NCI-H2107 treated with DMSO at 0.1 percent for 48 hours (cell line): ENCODE measurements at regions not wholly inside any gene's neighbourhood (a gene's known extent, or its start where the extent isn't known, plus 50 kb on each side); places are given as distances from the start of the nearest gene placed in this dataset.

Experiments used
- DNase-seq: peaks from one replicate; lab custom pipeline; 2025; ENCODE audit not compliant: unreplicated experiment; lab: John Stamatoyannopoulos, UW

- DNase-seq: no peak
Measured at GRCh38 chr3:106255870-106256248, 387.0 kb upstream of the CBLB start.

- no peak for DNase-seq
Measured at GRCh38 chr3:106256249-106256957, 387.6 kb upstream of the CBLB start.

GRCh38 chr3:106257172-106257571 lies 388.4 kb upstream of the CBLB start:
- DNase-seq: no peak

GRCh38 chr3:106261396-106261795 lies 392.6 kb upstream of the CBLB start:
- DNase-seq: no peak

GRCh38 chr3:106261915-106262683 lies 393.3 kb upstream of the CBLB start:
- no peak for DNase-seq

GRCh38 chr3:106263011-106263410 lies 394.2 kb upstream of the CBLB start:
- DNase-seq: no peak

- no peak for DNase-seq
Measured at GRCh38 chr3:106263546-106263945, 394.7 kb upstream of the CBLB start.

- no peak for DNase-seq
Measured at GRCh38 chr3:106265704-106266103, 396.9 kb upstream of the CBLB start.

GRCh38 chr3:106268696-106269095 lies 399.9 kb upstream of the CBLB start:
- DNase-seq: no peak

- DNase-seq: no peak
Measured at GRCh38 chr3:106272302-106272701, 403.5 kb upstream of the CBLB start.

GRCh38 chr3:106275592-106275991 lies 406.8 kb upstream of the CBLB start:
- DNase-seq: no peak

- no peak for DNase-seq
Measured at GRCh38 chr3:106276151-106276550, 407.3 kb upstream of the CBLB start.

GRCh38 chr3:106276755-106277612 lies 408.2 kb upstream of the CBLB start:
- DNase-seq: no peak

GRCh38 chr3:106277731-106278130 lies 408.9 kb upstream of the CBLB start:
- no peak for DNase-seq

- no peak for DNase-seq
Measured at GRCh38 chr3:106281221-106281620, 412.4 kb upstream of the CBLB start.

- DNase-seq: no peak
Measured at GRCh38 chr3:106282943-106283342, 414.1 kb upstream of the CBLB start.

GRCh38 chr3:106288781-106289180 lies 420.0 kb upstream of the CBLB start:
- DNase-seq: no peak

GRCh38 chr3:106290304-106290997 lies 421.6 kb upstream of the CBLB start:
- no peak for DNase-seq

GRCh38 chr3:106293161-106293560 lies 424.3 kb upstream of the CBLB start:
- DNase-seq: no peak

- DNase-seq: no peak
Measured at GRCh38 chr3:106294121-106294520, 425.3 kb upstream of the CBLB start.

- DNase-seq: no peak
Measured at GRCh38 chr3:106296062-106296461, 427.2 kb upstream of the CBLB start.
